Testis (tissue), 2 donors: ENCODE measurements at regions not wholly inside any gene's neighbourhood (a gene's known extent, or its start where the extent isn't known, plus 50 kb on each side); places are given as distances from the start of the nearest gene placed in this dataset.

Experiments
- POLR2A ChIP-seq: fragments of 450-650 bp; IDR thresholded peaks from one replicate; pipeline ENCODE4 v1.6.1; 2017; ENCODE audit warnings: antibody characterized with exemption, mild to moderate bottlenecking, moderate library complexity
- TF ChIP-seq, protein P1 (sequence below), 3 experiments: fragments of 450-650 bp in 2 of 3; fragments of 200-600 bp in 1 of 3; sonication (generic) in 1 of 3; IDR thresholded peaks; one replicate each; pipeline ENCODE4 v1.5.1; 2016 to 2019; ENCODE audit warnings: antibody characterized with exemption in 3 of 3, mild to moderate bottlenecking in 2 of 3, moderate library complexity in 1 of 3

DNA sequence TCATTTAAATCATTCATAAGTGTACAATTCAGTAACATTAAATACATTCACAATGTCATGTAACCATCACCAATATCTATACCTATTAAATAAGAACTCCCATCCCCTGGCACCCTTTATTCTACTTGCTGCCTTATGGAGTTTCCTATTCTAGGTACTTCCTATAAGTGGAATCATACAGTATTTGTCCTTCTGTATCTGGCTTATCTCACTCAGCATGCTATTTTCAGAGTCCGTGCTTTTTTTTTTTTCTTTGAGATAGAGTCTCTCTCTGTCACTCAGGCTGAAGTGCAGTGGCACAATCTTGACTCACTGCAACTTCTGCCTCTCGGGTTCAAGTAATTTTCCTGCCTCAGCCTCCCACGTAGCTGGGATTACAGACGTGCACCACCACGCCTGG is 67.9 kb upstream of the STOX2 start:
- TF ChIP-seq, protein P1, sequence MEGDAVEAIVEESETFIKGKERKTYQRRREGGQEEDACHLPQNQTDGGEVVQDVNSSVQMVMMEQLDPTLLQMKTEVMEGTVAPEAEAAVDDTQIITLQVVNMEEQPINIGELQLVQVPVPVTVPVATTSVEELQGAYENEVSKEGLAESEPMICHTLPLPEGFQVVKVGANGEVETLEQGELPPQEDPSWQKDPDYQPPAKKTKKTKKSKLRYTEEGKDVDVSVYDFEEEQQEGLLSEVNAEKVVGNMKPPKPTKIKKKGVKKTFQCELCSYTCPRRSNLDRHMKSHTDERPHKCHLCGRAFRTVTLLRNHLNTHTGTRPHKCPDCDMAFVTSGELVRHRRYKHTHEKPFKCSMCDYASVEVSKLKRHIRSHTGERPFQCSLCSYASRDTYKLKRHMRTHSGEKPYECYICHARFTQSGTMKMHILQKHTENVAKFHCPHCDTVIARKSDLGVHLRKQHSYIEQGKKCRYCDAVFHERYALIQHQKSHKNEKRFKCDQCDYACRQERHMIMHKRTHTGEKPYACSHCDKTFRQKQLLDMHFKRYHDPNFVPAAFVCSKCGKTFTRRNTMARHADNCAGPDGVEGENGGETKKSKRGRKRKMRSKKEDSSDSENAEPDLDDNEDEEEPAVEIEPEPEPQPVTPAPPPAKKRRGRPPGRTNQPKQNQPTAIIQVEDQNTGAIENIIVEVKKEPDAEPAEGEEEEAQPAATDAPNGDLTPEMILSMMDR (IDR thresholded peaks at IDR 0.05) = no peak
- TF ChIP-seq POLR2A = no peak
